Esophagus squamous epithelium (tissue), 4 donors: ENCODE measurements at regions not wholly inside any gene's neighbourhood (a gene's known extent, or its start where the extent isn't known, plus 50 kb on each side); places are given as distances from the start of the nearest gene placed in this dataset.

Experiments
- CTCF ChIP-seq, 6 experiments: fragments of 450-650 bp in 4 of 6; fragments of 200-600 bp in 2 of 6; sonication (generic) in 2 of 6; IDR thresholded peaks; one replicate each; pipeline ENCODE4 v1.5.1; 2016 to 2019; ENCODE audit warnings: antibody characterized with exemption in 6 of 6, mild to moderate bottlenecking in 4 of 6, moderate library complexity in 4 of 6
- POLR2A ChIP-seq, 4 donors: fragments of 450-650 bp; IDR thresholded peaks; one replicate each; pipeline ENCODE4 v1.6.1; 2017; ENCODE audit warnings: antibody characterized with exemption in 4 of 4, mild to moderate bottlenecking in 4 of 4, moderate library complexity in 3 of 4

- TF ChIP-seq CTCF (IDR thresholded peaks at IDR 0.05) (no peak), POLR2A (IDR thresholded peaks at IDR 0.05) (no peak)
Measured at GRCh38 chr5:2574155-2574554, 177.3 kb downstream of the IRX2 start.
